Panc1 (cell line): ENCODE measurements at regions not wholly inside any gene's neighbourhood (a gene's known extent, or its start where the extent isn't known, plus 50 kb on each side); places are given as distances from the start of the nearest gene placed in this dataset.

ENCODE experiments used
- ATAC-seq: fragments of 200-7000 bp; cut with Tn5 transposase; 2 replicates; pipeline ENCODE4 v1.9.1; 2020; ENCODE audit warnings: mild to moderate bottlenecking, moderate library complexity
- BruUV-seq: library from RNA; stranded (reverse); fragments of 400-500 nt; replicated peaks from 2 replicates; lab custom pipeline; 2021; lab: Mats Ljungman, UMichigan
- CTCF ChIA-PET: fragments of 300-600 bp; sonication (Branson Sonifier 250); formaldehyde crosslinking; loops from one replicate; lab custom pipeline; 2022; ENCODE audit warnings: antibody characterized with exemption; lab: Charles Lee
- POLR2A ChIA-PET: fragments of 300-600 bp; sonication (Branson Sonifier 250); formaldehyde crosslinking; loops from one replicate; lab custom pipeline; 2022; ENCODE audit warnings: antibody characterized with exemption; lab: Charles Lee
- DNase-seq: peaks from one replicate; pipeline ENCODE4 v3.0.0-alpha.2; 2010; ENCODE audit warnings: low read depth, low spot score
- H3K27ac ChIP-seq: 2 replicates; pipeline ENCODE4 v1.5.1; 2011; ENCODE audit warnings: mild to moderate bottlenecking, low read length, inconsistent platforms
- H3K27me3 ChIP-seq: fragments of 200-500 bp; sonication (Bioruptor generic); 2 replicates; pipeline ENCODE4 v1.6.0; 2014; ENCODE audit warnings: low read length, inconsistent platforms; ENCODE audit not compliant: control insufficient read depth, insufficient read depth
- H3K36me3 ChIP-seq: fragments of 200-500 bp; sonication (Bioruptor generic); 2 replicates; pipeline ENCODE4 v1.5.1; 2014; ENCODE audit warnings: inconsistent platforms, mild to moderate bottlenecking, low read length, moderate library complexity; ENCODE audit not compliant: control insufficient read depth, insufficient read depth
- H3K4me1 ChIP-seq: 2 replicates; pipeline ENCODE4 v1.5.1; 2011; ENCODE audit warnings: inconsistent platforms, mild to moderate bottlenecking, low read length, moderate library complexity; ENCODE audit not compliant: control insufficient read depth, insufficient read depth
- H3K4me3 ChIP-seq, 2 experiments: 2 replicates each; pipeline ENCODE4 v1.5.1; 2011 to 2012; ENCODE audit warnings: low read depth in 2 of 2, low read length in 2 of 2, mild to moderate bottlenecking in 2 of 2, inconsistent platforms in 1 of 2, moderate library complexity in 1 of 2
- H3K9me3 ChIP-seq: fragments of 200-500 bp; sonication (Bioruptor generic); 2 replicates; pipeline ENCODE4 v1.5.1; 2014; ENCODE audit warnings: low read depth, mild to moderate bottlenecking, inconsistent platforms, low read length, moderate library complexity; ENCODE audit not compliant: control insufficient read depth, insufficient read depth
- POLR2AphosphoS5 ChIP-seq: IDR thresholded peaks from 2 replicates; pipeline ENCODE4 v1.6.1; 2012; ENCODE audit warnings: mild to moderate bottlenecking, low read depth, low read length, moderate library complexity
- SIN3A ChIP-seq: IDR thresholded peaks from 2 replicates; pipeline ENCODE4 v1.6.1; 2012; ENCODE audit warnings: low read depth, mild to moderate bottlenecking, low read length, moderate library complexity, borderline replicate concordance; ENCODE audit not compliant: insufficient read depth
- TCF7L2 ChIP-seq: IDR thresholded peaks from 2 replicates; pipeline ENCODE4 v1.6.1; 2011; ENCODE audit warnings: mild to moderate bottlenecking, low read depth, low read length, inconsistent platforms
- in situ Hi-C: cut with HindIII; loops from 2 replicates; pipeline ENCODE4 v1.10.0; 2016; ENCODE audit warnings: low sequenced_read_pairs, low pct_unique_long_range_greater_than_20kb
- intact Hi-C: fragments of 100-400 bp; cut with micrococcal nuclease; formaldehyde crosslinking; loops from one replicate; pipeline ENCODE4 v1.10.0; 2022; ENCODE audit not compliant: unreplicated experiment
- TF ChIP-seq, protein P1 (sequence below), 2 experiments: IDR thresholded peaks; 2 replicates each; pipeline ENCODE4 v1.6.1; 2011 to 2012; ENCODE audit warnings: low read depth in 2 of 2, control low read depth in 1 of 2, low read length in 1 of 2, mild to moderate bottlenecking in 1 of 2, moderate library complexity in 1 of 2; ENCODE audit not compliant: insufficient read depth in 1 of 2
- TF ChIP-seq, protein P2 (sequence below): fragments of 450-650 bp; IDR thresholded peaks from 2 replicates; pipeline ENCODE4 v1.5.1; 2017; ENCODE audit warnings: mild to moderate bottlenecking

DNA sequence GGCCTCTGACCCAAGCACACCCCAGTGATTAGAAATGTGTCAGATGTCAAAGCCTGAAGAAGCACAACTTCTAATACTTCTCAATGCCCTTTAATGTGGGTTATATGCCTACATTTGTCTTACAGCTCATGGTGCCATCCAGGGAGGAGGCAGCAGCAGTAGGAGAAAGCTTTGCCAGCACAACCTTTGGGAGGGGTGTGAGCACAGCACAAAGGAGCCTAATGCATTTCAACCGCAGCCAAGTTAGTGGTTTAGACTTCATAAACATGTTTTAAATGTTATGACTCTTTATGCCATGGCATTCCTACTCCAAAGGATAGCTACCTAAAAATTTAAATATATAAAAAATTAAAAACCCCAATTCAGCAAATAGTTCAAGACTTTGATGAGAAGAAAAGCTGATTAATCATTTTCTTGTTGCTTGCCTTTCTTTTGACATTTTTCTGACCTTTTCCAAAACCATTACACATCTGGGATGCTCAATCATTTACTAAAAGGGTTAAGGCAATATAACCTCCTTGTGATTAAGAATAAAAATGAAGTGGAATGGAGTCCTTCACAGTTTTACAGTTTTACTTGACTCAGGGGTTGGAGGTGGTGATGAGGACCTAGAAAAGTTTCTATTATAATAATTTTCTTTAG, 142.7 kb downstream of the DLEU7 start:
- TF ChIP-seq, protein P1, sequence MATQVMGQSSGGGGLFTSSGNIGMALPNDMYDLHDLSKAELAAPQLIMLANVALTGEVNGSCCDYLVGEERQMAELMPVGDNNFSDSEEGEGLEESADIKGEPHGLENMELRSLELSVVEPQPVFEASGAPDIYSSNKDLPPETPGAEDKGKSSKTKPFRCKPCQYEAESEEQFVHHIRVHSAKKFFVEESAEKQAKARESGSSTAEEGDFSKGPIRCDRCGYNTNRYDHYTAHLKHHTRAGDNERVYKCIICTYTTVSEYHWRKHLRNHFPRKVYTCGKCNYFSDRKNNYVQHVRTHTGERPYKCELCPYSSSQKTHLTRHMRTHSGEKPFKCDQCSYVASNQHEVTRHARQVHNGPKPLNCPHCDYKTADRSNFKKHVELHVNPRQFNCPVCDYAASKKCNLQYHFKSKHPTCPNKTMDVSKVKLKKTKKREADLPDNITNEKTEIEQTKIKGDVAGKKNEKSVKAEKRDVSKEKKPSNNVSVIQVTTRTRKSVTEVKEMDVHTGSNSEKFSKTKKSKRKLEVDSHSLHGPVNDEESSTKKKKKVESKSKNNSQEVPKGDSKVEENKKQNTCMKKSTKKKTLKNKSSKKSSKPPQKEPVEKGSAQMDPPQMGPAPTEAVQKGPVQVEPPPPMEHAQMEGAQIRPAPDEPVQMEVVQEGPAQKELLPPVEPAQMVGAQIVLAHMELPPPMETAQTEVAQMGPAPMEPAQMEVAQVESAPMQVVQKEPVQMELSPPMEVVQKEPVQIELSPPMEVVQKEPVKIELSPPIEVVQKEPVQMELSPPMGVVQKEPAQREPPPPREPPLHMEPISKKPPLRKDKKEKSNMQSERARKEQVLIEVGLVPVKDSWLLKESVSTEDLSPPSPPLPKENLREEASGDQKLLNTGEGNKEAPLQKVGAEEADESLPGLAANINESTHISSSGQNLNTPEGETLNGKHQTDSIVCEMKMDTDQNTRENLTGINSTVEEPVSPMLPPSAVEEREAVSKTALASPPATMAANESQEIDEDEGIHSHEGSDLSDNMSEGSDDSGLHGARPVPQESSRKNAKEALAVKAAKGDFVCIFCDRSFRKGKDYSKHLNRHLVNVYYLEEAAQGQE (IDR thresholded peaks at IDR 0.05; ENCODE audit: insufficient read depth in 1 of 2, low read depth in 2 of 2, low read length in 1 of 2): no peak
- TF ChIP-seq TCF7L2: no peak
- TF ChIP-seq, protein P2, sequence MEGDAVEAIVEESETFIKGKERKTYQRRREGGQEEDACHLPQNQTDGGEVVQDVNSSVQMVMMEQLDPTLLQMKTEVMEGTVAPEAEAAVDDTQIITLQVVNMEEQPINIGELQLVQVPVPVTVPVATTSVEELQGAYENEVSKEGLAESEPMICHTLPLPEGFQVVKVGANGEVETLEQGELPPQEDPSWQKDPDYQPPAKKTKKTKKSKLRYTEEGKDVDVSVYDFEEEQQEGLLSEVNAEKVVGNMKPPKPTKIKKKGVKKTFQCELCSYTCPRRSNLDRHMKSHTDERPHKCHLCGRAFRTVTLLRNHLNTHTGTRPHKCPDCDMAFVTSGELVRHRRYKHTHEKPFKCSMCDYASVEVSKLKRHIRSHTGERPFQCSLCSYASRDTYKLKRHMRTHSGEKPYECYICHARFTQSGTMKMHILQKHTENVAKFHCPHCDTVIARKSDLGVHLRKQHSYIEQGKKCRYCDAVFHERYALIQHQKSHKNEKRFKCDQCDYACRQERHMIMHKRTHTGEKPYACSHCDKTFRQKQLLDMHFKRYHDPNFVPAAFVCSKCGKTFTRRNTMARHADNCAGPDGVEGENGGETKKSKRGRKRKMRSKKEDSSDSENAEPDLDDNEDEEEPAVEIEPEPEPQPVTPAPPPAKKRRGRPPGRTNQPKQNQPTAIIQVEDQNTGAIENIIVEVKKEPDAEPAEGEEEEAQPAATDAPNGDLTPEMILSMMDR: no peak
- TF ChIP-seq SIN3A: no peak
- no peak for TF ChIP-seq POLR2AphosphoS5
- intact Hi-C loops: no loop called here
- Histone ChIP-seq H3K4me1 (no peaks in the 10 kb centered on the region; the same call in 1 of the 2 replicates), H3K4me3 (no peak overlapping the region), H3K36me3 (no peaks in the 10 kb centered on the region), H3K9me3 (no peaks in the 10 kb centered on the region), H3K27ac (no peak overlapping the region), H3K27me3 (no peaks in the 10 kb centered on the region)
- ChIA-PET CTCF (no interaction called here), POLR2A (no interaction called here)
- in situ Hi-C loops: no loop called here
- BruUV-seq: no TSS peak
- ATAC-seq (no peak), DNase-seq (no peak)

DNA sequence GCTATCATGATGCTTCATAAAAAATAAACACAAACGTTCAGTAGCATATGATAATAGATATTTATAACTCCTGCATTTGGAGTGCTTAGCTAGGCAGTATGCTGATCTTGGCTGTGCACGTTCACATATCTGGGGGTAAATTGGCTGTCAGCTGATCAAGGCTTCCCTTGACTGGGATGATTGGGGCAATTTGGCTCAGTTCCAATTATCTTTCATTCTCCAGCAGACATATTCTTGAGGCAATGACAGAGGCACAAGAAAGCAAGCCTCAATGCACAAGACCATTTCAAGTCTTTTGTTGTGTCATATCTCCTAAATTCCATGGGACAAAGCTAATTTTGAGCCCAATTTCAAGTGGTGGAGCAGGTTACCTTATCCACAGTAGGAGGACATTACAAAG, 142.0 kb downstream of the DLEU7 start:
- TF ChIP-seq SIN3A: no peak
- no peak for TF ChIP-seq POLR2AphosphoS5
- TF ChIP-seq, protein P1 (IDR thresholded peaks at IDR 0.05; ENCODE audit: insufficient read depth in 1 of 2, low read depth in 2 of 2, low read length in 1 of 2): no peak
- no peak for TF ChIP-seq TCF7L2
- TF ChIP-seq, protein P2: no peak
- POLR2A ChIA-PET: no interaction called here
- no peak for ATAC-seq
- no peaks in the 10 kb centered on the region for H3K27me3 ChIP-seq
- no TSS peak for BruUV-seq
- DNase-seq: no peak
- no peak overlapping the region for H3K4me3 ChIP-seq
- intact Hi-C loops: no loop called here
- CTCF ChIA-PET: no interaction called here
- in situ Hi-C loops: no loop called here
- H3K36me3 ChIP-seq: no peaks in the 10 kb centered on the region
- no peaks in the 10 kb centered on the region; the same call in 1 of the 2 replicates for H3K4me1 ChIP-seq
- H3K27ac ChIP-seq: no peak overlapping the region
- no peaks in the 10 kb centered on the region for H3K9me3 ChIP-seq
